IMR-90 (cell line): ENCODE measurements at regions not wholly inside any gene's neighbourhood (a gene's known extent, or its start where the extent isn't known, plus 50 kb on each side); places are given as distances from the start of the nearest gene placed in this dataset.

Experiments
- MAZ ChIP-seq: IDR thresholded peaks from 2 replicates; pipeline ENCODE4 v1.6.1; 2012; ENCODE audit warnings: low read depth, mild to moderate bottlenecking, low read length, improper control_type of control experiment, moderate library complexity, borderline replicate concordance
- POLR2A ChIP-seq: IDR thresholded peaks from 2 replicates; pipeline ENCODE4 v1.6.1; 2012; ENCODE audit warnings: mild to moderate bottlenecking, low read depth, low read length
- TF ChIP-seq, protein P1 (sequence below): conservative IDR thresholded peaks from 2 replicates; pipeline ENCODE4 v1.5.1; 2012; ENCODE audit warnings: mild to moderate bottlenecking, low read depth, low read length, improper control_type of control experiment

DNA sequence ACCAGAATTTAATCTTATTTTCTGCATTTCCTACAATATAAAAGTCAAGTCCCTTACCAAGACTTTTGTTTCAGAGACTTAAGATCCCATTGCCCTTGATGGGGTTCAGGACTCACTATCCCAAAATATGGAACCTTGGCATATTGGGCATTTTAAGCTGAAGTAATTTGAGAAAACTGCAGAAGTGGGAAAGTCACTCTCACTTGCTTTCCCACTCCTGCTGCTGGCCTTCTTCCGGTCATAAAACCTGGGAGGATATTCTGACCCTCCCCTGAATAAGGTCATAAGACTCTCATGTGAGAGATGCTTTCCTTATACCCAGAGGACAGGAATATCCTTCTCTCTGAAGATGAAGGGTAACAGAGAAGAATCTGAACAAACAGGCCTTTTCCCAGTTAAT, 92.8 kb upstream of the IFNGR1 start:
- TF ChIP-seq MAZ (no peak), POLR2A (no peak)
- TF ChIP-seq, protein P1, sequence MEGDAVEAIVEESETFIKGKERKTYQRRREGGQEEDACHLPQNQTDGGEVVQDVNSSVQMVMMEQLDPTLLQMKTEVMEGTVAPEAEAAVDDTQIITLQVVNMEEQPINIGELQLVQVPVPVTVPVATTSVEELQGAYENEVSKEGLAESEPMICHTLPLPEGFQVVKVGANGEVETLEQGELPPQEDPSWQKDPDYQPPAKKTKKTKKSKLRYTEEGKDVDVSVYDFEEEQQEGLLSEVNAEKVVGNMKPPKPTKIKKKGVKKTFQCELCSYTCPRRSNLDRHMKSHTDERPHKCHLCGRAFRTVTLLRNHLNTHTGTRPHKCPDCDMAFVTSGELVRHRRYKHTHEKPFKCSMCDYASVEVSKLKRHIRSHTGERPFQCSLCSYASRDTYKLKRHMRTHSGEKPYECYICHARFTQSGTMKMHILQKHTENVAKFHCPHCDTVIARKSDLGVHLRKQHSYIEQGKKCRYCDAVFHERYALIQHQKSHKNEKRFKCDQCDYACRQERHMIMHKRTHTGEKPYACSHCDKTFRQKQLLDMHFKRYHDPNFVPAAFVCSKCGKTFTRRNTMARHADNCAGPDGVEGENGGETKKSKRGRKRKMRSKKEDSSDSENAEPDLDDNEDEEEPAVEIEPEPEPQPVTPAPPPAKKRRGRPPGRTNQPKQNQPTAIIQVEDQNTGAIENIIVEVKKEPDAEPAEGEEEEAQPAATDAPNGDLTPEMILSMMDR: no peak
